ENCODE measurements at regions not wholly inside any gene's neighbourhood (a gene's known extent, or its start where the extent isn't known, plus 50 kb on each side); places are given as distances from the start of the nearest gene placed in this dataset.
A peak's percentile ranks its signal among the peaks of the same experiment; 100 is the strongest.

DNA sequence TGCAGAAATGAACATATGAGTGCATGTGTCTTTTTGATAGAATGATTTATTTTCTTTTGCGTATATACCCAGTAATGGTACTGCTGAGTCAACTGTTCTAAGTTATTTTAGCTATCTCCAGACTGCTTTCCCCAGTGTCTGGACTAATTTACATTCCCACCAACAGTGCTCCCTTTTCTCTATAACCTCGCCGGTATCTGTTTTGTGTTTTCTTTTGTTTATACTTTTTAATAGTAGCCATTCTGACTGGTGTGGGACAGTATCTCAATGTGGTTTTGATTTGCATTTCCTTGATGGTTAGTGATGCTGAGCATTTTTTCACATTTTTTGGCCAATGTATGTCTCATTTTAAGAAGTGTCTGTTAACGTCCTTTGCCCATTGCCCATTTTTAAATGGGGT, 218.6 kb upstream of the KCNIP4 start:
- Histone ChIP-seq H3K4me3 (ENCODE audit: low read depth, low read length) (no peak overlapping the region), H3K36me3 (ENCODE audit: control insufficient read depth, insufficient read depth, low read length) (no peaks in the 10 kb centered on the region), H3K27me3 (ENCODE audit: control insufficient read depth, insufficient read depth, low read length) (no peaks in the 10 kb centered on the region)
- DNase-seq (ENCODE audit: low read depth) (no peak), FAIRE-seq (no peak)
- TF ChIP-seq, protein P1, sequence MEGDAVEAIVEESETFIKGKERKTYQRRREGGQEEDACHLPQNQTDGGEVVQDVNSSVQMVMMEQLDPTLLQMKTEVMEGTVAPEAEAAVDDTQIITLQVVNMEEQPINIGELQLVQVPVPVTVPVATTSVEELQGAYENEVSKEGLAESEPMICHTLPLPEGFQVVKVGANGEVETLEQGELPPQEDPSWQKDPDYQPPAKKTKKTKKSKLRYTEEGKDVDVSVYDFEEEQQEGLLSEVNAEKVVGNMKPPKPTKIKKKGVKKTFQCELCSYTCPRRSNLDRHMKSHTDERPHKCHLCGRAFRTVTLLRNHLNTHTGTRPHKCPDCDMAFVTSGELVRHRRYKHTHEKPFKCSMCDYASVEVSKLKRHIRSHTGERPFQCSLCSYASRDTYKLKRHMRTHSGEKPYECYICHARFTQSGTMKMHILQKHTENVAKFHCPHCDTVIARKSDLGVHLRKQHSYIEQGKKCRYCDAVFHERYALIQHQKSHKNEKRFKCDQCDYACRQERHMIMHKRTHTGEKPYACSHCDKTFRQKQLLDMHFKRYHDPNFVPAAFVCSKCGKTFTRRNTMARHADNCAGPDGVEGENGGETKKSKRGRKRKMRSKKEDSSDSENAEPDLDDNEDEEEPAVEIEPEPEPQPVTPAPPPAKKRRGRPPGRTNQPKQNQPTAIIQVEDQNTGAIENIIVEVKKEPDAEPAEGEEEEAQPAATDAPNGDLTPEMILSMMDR (IDR thresholded peaks at IDR 0.05; ENCODE audit: insufficient read depth, low read length, severe bottlenecking), result no peak

DNA sequence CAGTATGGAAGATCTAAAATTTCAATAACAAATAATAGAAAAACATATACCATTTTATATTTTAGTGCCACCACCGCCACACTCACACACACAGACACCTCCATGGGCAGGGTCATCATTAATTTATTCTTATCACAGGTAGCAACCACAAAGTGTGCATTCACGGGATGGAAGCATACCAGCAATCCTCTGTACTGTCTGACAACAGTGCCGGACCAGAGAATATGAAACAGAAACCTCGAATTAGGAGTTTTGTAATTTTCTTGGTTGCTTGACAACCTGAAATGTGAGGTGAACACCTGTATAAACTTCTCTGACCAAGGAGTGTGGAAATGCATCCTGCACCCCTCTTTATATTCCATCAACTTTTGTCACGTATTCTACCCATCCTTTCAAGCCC, 213.9 kb upstream of the KCNIP4 start:
- Histone ChIP-seq H3K4me3 (ENCODE audit: low read depth, low read length) (no peak overlapping the region), H3K36me3 (ENCODE audit: control insufficient read depth, insufficient read depth, low read length) (no peaks in the 10 kb centered on the region), H3K27me3 (ENCODE audit: control insufficient read depth, insufficient read depth, low read length) (no peaks in the 10 kb centered on the region)
- FAIRE-seq, result no peak
- TF ChIP-seq, protein P1 (IDR thresholded peaks at IDR 0.05; ENCODE audit: insufficient read depth, low read length, severe bottlenecking), result no peak
- DNase-seq (ENCODE audit: low read depth), result no peak

DNA sequence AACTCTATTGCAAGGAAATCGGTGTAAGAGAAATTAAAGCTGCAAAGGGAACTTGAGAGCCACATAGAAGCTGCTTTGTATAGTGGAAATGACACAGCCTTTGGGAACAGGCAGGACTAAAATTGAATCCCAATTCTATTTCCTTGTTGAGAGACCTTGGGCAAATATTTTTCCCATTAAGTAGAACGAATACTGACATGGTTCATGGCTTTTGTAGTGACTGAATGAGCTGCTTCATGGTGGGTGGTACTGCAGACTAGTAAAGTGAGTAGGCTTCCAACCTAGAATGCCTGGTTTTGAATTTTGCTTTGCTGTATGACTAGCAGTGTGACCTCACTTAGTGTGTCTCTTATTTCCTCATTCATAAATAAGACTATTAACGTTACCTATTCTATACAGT, 182.2 kb upstream of the KCNIP4 start:
- H3K27me3 ChIP-seq (ENCODE audit: control insufficient read depth, insufficient read depth, low read length), result no peaks in the 10 kb centered on the region
- H3K4me3 ChIP-seq (ENCODE audit: low read depth, low read length), result no peak overlapping the region
- DNase-seq (ENCODE audit: low read depth), result no peak
- TF ChIP-seq, protein P1 (IDR thresholded peaks at IDR 0.05; ENCODE audit: insufficient read depth, low read length, severe bottlenecking), result no peak
- no peak for FAIRE-seq
- no peaks in the 10 kb centered on the region for H3K36me3 ChIP-seq (ENCODE audit: control insufficient read depth, insufficient read depth, low read length)

GRCh38 chr4:22129454-22130029, 181.0 kb upstream of the KCNIP4 start:
- peak; percentile 54 for DNase-seq (ENCODE audit: low read depth)
- FAIRE-seq, result no peak
- H3K27me3 ChIP-seq (ENCODE audit: control insufficient read depth, insufficient read depth, low read length), result no peaks in the 10 kb centered on the region
- TF ChIP-seq, protein P1 (IDR thresholded peaks at IDR 0.05; ENCODE audit: insufficient read depth, low read length, severe bottlenecking), result peak; percentile 81
- H3K36me3 ChIP-seq (ENCODE audit: control insufficient read depth, insufficient read depth, low read length), result no peaks in the 10 kb centered on the region
- H3K4me3 ChIP-seq (ENCODE audit: low read depth, low read length), result no peak overlapping the region

DNA sequence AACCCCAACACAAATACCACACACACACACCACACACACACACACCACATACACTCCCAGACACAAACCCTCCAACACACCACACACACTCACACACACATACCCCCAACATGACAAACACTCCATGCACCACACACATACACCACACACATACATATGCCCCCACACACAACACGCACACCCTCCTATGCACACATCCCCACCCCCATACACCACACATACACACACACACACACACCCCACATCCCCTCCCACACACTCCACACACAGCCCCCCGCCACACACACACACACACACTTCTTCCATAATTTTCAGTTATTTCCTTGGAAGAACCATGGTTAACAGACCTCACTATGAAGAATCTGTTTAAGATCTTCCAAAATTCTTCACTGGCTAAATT, 173.5 kb upstream of the KCNIP4 start:
- Histone ChIP-seq H3K36me3 (ENCODE audit: control insufficient read depth, insufficient read depth, low read length) (no peaks in the 10 kb centered on the region), H3K27me3 (ENCODE audit: control insufficient read depth, insufficient read depth, low read length) (no peaks in the 10 kb centered on the region), H3K4me3 (ENCODE audit: low read depth, low read length) (no peak overlapping the region)
- DNase-seq (ENCODE audit: low read depth) (no peak), FAIRE-seq (peak; percentile 40)
- TF ChIP-seq, protein P1 (IDR thresholded peaks at IDR 0.05; ENCODE audit: insufficient read depth, low read length, severe bottlenecking), result no peak

GRCh38 chr4:22115262-22115661, 166.7 kb upstream of the KCNIP4 start:
- Histone ChIP-seq H3K4me3 (ENCODE audit: low read depth, low read length) (no peak overlapping the region), H3K27me3 (ENCODE audit: control insufficient read depth, insufficient read depth, low read length) (no peaks in the 10 kb centered on the region), H3K36me3 (ENCODE audit: control insufficient read depth, insufficient read depth, low read length) (no peaks in the 10 kb centered on the region)
- no peak for DNase-seq (ENCODE audit: low read depth)
- FAIRE-seq, result no peak
- TF ChIP-seq, protein P1 (IDR thresholded peaks at IDR 0.05; ENCODE audit: insufficient read depth, low read length, severe bottlenecking), result no peak
